Femur (tissue), 1 donor: ENCODE measurements at regions not wholly inside any gene's neighbourhood (a gene's known extent, or its start where the extent isn't known, plus 50 kb on each side); places are given as distances from the start of the nearest gene placed in this dataset.
"Not testable (repeated sequence)": the region's sequence is repeated elsewhere in the genome, so short reads cannot be mapped to it uniquely, and the experiment has no call there.

Experiments
- DNase-seq: peaks from one replicate; pipeline ENCODE4 v3.0.0-alpha.2; 2017

- not testable (repeated sequence) for DNase-seq
Observed at GRCh38 chr4:4048227-4048626, 178.5 kb downstream of the OTOP1 start.

- DNase-seq = not testable (repeated sequence)
Observed at GRCh38 chr4:4050781-4051180, 175.9 kb downstream of the OTOP1 start.

GRCh38 chr4:4052933-4053332, 173.8 kb downstream of the OTOP1 start:
- DNase-seq = not testable (repeated sequence)

GRCh38 chr4:4057226-4057625, 169.5 kb downstream of the OTOP1 start:
- not testable (repeated sequence) for DNase-seq

- DNase-seq = not testable (repeated sequence)
Observed at GRCh38 chr4:4084171-4084570, 142.6 kb downstream of the OTOP1 start.

GRCh38 chr4:4089716-4090419, 136.9 kb downstream of the OTOP1 start:
- not testable (repeated sequence) for DNase-seq

- not testable (repeated sequence) for DNase-seq
Observed at GRCh38 chr4:4090720-4091119, 136.0 kb downstream of the OTOP1 start.

GRCh38 chr4:4092159-4092558, 134.6 kb downstream of the OTOP1 start:
- DNase-seq = not testable (repeated sequence)

- DNase-seq = not testable (repeated sequence)
Observed at GRCh38 chr4:4099610-4100009, 127.1 kb downstream of the OTOP1 start.

GRCh38 chr4:4106923-4107322, 119.8 kb downstream of the OTOP1 start:
- DNase-seq = not testable (repeated sequence)

- DNase-seq = peak; percentile 53
Observed at GRCh38 chr4:4107411-4108107, 119.2 kb downstream of the OTOP1 start.

- not testable (repeated sequence) for DNase-seq
Observed at GRCh38 chr4:4115381-4115780, 111.3 kb downstream of the OTOP1 start.

GRCh38 chr4:4116901-4117300, 109.8 kb downstream of the OTOP1 start:
- DNase-seq = not testable (repeated sequence)

- DNase-seq = not testable (repeated sequence)
Observed at GRCh38 chr4:4134368-4134767, 92.4 kb downstream of the OTOP1 start.

GRCh38 chr4:4136621-4137020, 90.1 kb downstream of the OTOP1 start:
- DNase-seq = not testable (repeated sequence)
